T follicular helper cell (primary cell): ENCODE measurements at regions not wholly inside any gene's neighbourhood (a gene's known extent, or its start where the extent isn't known, plus 50 kb on each side); places are given as distances from the start of the nearest gene placed in this dataset.
"Not testable (repeated sequence)": the region's sequence is repeated elsewhere in the genome, so short reads cannot be mapped to it uniquely, and the experiment has no call there.

Experiments used
- DNase-seq: peaks from one replicate; pipeline ENCODE4 v3.0.0-alpha.2; 2020; ENCODE audit warnings: low read depth

DNA sequence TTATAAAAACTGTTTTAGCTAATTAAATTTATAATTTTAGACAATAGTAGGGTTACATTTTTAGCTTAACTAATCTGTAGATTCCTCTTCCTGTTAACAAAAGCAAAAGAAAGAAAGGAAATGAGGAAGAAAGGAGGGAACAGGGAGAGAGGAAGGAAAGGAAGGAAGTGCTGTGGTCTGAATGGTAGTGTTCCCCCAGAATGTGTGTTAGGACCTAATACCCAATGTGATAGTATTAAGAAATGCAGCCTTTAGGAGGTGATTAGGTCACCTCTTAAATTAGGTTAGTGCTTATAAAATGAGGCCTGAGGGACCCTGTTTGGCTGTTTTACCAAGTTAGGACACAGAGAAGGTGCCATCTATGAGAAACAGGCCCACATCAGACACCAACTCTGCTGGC is 136.9 kb upstream of the SAMSN1 start:
- no peak for DNase-seq

DNA sequence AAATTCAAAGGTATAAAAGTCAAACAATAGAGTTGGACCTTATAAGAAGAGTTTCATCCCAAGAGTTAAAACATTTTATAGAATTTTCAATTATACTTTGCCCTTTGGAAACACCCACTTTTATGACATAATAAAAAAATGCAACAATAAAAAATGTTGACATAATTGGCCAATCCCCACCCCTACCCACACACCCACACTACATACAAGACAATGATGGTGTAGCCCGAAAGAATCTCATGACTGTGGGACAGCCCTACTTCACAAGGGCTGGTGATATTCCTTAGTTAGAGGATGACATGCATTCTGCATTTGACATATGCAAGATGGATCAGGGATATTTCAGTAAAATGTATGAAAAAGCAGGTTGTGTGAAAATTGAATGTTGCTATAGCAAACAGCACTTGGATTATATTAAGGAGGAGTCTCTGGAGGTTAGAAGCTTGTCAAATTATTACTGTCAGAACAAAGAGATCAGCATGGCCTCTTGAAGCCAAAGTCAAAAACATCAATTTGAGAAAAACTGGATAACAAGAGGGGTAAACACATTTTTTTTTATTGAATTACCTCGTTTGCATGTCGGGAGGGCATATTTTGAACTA is 133.0 kb upstream of the SAMSN1 start:
- no peak for DNase-seq

DNA sequence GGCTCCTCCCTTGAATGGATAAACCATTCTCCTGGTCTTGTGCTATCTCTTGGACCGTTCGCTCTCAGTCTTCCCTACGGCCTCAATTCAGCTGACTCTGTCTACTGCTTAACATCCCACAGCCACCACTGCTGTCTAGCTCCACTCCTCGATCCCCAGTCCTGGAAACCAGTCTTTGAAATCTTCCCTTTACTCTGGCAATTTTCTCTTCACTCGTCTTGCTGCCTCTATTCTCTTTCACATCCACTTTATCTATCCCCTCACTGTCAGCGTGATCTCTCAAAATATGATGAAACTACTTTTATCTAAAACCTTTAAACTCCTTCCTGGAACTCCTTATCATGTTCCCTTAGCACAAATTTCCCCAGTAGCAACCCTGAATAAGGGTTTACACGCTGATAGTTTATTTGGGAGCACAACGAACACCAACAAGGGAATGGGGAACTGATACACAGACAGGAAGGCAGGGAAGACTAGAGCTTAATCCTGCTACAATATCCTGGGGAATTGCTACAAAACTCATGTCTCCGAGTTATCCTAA is 131.6 kb upstream of the SAMSN1 start:
- DNase-seq: no peak

DNA sequence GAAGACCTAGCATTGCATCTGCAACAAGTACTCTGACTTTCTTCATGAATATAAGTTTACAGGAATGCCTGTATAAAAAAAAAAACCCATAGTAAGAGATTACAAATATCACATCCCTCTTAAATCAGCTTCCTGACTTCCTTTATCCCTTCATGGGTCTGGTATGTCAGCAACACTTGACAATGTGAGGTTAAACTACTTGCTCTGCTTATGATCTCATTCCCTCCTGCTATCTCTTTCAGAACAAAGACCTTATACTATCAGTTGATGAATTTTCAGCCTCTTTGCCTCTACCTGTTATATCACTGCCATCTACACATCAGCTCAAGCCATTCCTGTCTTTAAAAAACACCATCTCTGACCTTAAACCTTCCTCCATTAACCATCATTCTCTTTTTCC is 130.9 kb upstream of the SAMSN1 start:
- DNase-seq: no peak

DNA sequence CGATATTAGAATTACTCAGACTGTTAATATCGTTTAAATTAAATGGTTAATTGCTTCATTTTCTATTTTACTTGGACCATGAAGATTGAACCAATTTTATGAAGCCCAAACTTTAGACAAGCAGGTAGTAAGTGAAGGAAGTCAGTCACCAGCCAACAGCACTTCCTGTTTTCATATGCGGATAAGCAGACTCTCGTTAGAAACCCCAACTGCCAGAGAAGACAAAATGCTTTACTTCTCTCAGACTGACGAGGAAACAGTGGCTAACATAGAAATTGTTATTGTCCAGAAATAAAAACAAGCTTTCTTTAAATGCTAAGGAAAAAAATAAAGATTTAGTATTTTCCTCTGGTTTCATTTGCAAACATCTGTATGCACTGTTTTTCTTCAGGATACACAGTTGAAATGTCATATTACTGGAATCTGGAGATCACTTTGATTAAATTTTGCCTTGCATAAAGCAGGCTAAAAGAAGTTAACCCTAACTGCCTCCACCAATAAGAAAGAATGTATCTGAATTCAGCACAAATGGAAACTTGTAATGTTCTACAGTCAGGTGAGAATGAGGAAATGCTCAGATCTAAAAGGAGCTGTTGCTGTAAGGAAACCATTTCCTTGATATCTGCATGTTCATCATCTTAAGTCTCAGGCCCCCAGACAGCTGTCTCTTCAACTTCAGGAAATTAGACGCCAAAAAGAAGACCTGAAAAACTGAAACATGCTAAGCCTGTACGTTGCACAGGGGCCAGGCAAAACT is 129.8 kb upstream of the SAMSN1 start:
- DNase-seq: peak; percentile 4

DNA sequence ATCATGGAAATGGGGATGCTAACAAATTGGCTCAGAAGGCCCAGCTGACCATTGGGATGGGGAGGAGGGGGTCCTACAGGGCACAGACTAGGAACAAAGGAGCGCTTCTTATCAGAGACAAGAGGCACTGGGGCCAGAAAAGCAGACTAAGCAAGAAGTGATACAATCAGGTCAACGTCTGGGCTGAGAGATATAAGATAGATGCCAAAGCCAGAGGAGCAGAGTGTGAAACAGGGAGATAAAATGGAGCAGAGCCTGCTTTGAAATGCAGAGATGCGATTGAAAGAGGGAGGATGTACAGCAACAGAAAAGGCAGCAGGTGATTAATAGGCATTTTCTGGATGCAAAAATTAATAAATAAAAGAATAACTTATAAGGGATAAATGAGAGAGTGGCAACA is 127.5 kb upstream of the SAMSN1 start:
- no peak for DNase-seq

DNA sequence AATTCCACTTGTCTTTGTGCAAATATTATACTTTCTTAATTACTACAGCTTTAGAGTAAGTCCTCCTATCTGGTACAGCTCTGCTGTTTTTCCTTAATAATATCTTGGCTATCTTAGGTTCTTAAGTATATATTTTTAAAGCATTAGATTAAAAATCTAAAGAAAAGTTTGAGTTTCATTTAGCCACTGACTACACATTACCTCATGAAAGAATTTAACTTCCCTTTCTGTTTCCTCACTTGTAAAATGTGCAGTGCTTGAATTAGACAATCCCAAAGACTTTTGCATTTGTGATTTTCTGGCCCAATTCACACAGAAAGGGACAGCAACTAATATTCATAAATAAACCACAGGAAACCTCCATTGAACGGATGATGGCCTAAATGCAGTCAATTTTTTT is 126.4 kb upstream of the SAMSN1 start:
- DNase-seq: no peak

DNA sequence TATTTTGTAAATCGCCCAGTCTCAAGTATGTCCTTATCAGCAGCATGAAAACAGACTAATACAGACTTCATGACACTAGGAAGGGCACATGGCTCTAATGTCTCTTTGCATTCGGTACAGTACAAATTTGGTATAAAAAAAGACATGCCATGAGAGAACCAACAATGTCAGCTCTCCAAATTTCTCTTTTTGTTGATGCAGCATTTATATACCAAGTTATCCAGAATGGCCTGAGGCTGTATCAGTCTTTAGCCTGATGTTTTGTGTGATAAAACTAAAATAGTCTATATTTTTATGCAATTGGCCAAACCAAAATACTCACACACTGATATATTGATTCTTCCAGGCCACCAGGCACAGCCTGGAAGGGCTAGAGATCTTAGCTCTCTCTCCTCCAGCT is 124.3 kb upstream of the SAMSN1 start:
- no peak for DNase-seq

DNA sequence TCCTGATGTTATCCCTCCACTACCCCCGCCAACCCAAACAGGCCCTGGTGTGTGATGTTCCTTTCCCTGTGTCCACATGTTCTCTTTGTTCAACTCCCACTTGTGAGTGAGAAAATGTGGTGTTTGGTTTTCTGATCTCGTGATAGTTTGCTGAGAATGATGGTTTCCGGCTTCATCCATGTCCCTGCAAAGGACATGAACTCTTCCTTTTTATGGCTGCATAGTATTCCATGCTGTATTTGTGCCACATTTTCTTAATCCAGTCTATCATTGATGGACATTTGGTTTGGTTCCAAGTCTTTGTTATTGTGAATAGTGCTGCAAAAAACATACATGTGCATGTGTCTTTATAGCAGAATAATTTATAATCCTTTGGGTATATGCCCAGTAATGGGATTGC is 123.0 kb upstream of the SAMSN1 start:
- not testable (repeated sequence) for DNase-seq

DNA sequence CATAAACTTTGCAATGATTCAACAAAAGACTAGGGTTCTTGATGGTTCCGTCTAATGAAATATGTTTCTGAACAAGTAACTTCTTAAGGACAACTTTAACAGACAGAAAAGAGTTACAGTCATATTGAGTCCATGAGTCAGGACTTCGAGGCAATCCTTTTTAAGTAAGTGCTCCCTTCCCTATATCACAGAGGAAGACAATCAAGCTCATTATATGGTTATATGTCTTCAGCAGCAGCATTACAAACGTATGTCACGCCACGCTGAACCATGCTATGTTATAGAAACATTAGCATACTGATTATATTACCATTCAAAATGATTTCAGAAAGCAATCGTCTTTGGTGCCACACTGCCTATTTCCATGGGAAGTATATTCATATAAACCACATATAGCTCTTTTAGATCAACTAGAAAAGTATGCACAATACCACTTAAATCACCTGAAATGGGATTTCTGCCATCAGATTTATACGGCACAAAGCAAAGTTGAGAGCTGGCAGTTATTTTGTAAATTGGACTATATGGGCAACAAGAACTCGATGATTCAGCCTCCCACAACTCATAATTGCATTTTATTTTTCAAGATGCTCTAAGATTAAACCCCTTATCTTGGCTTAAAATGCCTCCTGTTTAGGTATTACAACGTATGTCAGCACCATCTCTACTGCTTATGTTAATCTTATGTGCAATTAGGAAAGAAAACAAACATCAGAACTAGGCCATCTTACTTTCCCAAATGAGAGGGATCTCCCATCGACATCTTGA is 111.3 kb upstream of the SAMSN1 start:
- no peak for DNase-seq

DNA sequence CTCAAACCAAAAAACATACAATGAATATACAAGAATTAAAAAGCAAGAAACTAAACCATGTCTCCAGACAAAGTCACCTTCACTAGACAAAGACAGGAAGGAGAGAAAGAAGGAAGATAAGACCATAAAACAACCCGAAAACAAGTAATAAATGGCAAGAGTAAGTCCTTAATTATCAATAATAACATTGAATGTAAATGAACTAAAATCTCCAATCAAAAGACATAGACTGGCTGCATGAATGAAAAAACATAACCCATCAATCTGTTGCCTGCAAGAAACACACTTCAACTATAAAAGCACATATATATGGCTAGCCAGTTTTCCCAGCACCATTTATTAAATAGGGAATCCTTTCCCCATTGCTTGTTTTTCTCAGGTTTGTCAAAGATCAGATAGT is 100.8 kb upstream of the SAMSN1 start:
- no peak for DNase-seq

DNA sequence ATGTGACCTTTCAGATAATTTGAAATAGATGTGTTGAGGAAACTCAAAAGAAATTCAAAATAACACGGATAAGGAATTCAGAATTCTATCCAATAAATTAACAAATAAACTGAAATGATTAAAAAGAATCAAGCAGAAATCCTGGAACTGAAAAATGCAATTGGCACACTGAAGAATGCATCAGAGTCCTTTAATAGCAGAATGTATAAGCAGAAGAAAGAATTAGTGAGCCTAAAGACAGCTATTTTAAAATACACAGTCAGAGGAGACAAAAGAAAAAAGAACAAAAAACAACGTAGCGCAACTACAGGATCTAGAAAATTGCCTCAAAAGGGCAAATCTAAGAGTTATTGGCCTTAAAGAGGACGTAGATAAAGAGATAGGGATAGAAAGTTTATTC is 99.6 kb upstream of the SAMSN1 start:
- no peak for DNase-seq

DNA sequence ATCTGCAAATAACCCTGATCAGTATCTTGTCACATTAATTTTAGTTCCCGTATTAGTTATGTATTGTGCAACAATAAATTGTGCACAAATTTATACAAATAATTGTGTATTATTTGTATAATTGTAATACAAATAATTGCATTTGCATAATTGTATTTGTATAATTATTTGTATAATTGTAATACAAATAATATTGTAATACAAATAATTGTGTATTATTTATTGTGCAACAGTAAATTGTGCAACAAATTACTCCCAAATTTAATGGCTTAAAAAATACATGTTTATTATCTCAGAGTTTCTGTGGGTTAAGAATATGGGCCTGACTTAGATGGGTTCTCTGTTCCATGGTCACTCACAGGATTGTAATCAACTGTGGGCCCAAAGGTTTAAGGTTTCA is 86.2 kb upstream of the SAMSN1 start:
- no peak for DNase-seq

DNA sequence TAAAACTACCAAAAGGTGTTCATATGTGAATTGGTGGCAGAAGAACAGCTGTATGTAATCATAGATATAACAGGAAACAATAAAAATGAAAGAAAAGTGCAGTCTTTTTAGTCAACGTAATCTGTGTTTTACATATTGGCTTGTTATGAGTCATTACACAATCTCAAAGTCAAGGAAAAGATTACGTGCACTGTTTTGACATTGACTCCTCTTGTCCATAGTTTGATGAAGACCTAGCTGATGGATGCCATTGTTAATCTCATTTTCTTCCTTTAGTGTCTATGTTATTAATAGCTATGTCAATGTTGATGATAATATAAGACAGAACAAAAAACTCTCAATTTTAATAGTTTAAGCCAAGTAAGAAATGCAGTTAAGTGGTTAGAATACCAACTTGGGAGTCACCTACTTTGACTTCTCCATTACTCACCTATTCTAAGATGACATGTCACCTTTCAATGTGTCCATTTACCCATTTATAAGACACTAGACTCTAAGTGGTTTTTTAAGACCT is 84.5 kb upstream of the SAMSN1 start:
- DNase-seq: no peak

DNA sequence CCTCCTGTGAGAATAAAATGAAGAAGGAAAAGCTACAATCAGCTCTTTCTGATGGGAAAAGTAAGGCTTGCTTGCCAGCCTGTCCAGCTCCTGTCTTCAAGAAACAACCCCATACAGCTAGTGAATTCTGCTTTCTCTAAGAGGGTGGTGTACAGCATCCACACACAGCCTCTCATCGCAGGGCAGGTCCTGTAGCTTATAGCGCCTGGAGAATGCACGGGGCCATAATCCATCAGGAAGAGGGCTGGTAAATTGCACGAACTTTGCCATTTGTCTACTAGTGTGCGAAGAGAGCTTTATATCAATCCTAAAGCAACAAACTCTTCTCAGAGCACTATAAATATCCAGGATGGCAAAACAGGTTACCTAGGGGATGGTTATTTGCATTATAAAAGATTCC is 83.3 kb upstream of the SAMSN1 start:
- DNase-seq: no peak

DNA sequence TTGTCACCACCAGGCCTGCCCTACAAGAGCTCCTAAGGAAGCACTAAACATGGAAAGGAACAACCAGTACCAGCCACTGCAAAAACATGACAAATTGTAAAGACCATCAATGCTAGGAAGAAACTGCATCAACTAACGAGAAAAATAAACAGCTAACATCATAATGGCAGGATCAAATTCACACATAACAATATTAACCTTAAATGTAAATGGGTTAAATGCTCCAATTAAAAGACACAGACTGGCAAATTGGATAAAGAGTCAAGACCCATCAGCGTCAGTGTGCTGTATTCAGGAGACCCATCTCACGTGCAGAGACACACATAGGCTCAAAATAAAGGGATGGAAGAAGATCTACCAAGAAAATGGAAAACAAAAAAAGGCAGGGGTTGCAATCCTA is 77.0 kb upstream of the SAMSN1 start:
- not testable (repeated sequence) for DNase-seq

DNA sequence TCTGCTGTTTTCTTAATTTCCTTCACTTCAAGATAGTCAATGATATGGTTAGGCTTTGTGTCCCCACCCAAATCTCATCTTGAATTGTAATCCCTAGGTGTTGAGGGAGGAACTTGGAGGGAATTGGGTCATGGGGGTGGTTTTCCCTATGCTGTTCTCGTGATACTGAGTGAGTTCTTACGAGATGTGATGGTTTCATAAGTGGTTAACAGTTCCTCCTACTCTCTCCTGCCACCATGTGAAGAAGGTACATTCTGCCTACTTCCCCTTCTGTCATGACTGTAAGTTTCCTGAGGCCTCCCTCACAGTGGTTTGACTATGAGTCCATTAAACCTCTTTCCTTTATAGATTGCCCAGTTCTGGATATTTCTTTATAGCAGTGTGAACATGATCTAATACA is 74.0 kb upstream of the SAMSN1 start:
- no peak for DNase-seq

DNA sequence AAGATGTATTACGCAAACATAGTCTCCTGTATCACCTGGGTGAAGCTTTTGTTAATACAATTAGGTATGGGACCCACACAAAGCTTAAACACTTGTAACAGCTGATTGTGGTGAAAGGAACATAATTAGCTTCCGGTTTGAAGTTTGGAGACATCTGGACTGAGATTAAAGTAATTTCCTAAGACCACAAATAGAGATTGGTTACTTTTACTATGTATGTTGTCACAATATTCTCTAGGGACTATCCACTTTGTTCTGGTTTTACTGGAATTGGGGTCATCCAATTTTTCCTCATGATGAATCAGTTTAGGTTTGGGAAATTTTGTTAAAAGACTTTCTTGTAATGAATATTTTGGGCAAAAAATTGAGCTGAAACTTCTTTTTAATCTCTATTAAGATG is 71.8 kb upstream of the SAMSN1 start:
- DNase-seq: no peak

DNA sequence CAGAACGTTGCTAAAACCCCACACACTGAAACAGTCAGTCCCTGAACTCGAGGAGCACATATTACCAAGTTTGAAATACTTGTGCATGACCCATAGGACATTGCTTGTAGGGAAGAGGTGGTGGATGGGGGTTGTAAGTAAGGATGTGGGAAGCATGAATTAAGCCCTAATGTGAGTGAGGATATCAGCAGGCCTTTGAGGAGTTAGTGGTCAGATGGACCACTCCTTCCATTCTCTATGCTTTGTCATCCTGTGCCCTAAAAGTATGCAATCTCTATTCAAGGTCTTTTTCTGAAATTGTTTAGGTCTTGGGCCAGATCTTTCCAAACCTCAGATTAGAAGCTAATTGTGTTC is 70.9 kb upstream of the SAMSN1 start:
- DNase-seq: no peak

DNA sequence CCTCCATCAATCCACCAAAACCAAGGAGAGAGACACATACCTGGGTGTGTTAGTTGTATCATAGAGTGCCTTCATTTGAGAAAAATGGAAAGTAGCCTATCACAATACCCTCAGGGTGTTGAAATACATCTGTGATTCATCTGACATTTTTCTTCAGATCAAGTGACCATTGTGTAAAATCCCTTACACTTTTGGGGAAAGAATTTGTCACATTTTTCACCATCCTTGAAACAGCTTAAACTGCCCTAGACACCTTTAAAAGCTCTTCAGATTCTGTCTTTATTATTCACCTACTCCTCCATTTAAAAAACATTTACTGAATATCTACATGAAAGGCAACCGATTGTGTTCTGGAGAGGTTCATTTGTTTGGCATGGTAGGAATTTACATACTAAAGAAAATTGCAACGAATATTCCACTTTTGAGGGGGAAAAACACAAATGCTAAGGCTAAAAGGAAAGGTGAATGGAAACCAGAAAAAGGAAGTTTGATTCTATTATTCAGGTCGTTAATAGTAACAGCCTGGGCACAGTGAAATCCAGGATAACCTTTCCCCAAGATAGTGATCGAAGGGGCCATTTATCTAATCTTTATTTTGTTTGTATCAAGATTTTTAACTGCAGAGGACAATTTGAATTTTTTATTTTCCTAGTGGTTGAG is 70.4 kb upstream of the SAMSN1 start:
- no peak for DNase-seq

DNA sequence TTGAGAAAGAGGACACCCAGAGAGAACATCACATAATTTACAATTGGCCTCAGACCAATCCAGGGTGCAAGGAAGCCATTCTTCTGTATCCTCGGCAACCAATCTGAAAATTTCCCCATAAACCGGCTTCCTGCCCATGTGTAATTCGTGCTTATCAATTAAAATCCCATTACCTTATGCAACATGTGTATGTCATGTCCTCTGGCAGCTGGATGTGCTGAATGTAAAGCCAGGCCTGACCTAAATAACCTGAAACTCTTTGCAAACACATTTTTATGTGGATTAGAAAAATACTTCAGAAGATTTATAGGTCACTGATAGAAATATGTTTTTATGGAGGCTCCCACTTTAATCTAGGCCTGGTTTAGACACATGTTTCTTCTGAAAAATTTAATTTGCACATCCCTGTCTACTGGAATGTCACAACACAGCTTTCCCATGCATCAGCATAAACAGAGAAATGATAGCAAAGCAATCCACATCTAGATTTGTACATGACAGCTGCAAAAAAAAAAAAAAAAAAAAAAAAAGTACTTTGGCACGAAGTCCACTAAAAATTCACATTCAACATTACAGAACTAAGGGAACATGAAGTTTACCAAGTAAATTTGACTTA is 69.4 kb upstream of the SAMSN1 start:
- DNase-seq: no peak

DNA sequence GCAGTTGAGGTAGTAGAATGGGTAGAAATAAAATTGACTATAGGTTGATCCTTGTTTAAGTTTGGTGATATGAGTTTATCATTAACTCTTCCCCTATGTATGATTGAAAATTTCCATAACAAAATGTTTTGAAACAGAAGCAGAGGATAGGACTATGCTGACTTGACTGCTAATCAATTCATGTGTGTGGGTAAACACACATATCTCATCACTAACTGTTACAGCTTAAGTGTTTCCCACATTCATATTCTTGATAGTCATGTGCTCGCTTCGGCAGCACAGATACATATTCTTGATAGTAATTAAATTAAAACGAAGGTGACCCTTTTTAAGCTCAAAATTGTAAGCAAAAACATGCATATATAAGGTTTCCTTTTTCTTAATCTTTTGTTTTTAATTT is 68.2 kb upstream of the SAMSN1 start:
- DNase-seq: no peak
